Spleen (tissue), 7 donors: ENCODE measurements at regions not wholly inside any gene's neighbourhood (a gene's known extent, or its start where the extent isn't known, plus 50 kb on each side); places are given as distances from the start of the nearest gene placed in this dataset.

ENCODE experiments used
- POLR2A ChIP-seq, 3 donors: fragments of 450-650 bp; IDR thresholded peaks; one replicate each; pipeline ENCODE4 v1.5.1; 2017; ENCODE audit warnings: antibody characterized with exemption in 3 of 3, mild to moderate bottlenecking in 1 of 3
- TF ChIP-seq, protein P1 (sequence below), 11 experiments: fragments of 200-600 bp in 7 of 11; fragments of 450-650 bp in 4 of 11; sonication (generic) in 4 of 11; IDR thresholded peaks in 8 of 11; conservative IDR thresholded peaks in 3 of 11; 1 replicate in 7 of 11; 2 replicates in 4 of 11; pipeline versions ENCODE4 v1.4.0 to v1.8.0; 2016 to 2021; ENCODE audit warnings: antibody characterized with exemption in 11 of 11, inconsistent platforms in 4 of 11, mild to moderate bottlenecking in 1 of 11
- donor health status: DM: no; HTN: no; CAD: no; lungs with moderate emphysema.
- donor health status: DM: no; HTN: no; CAD: no.
- donor health status: DM: no; HTN: no; CAD: no.

DNA sequence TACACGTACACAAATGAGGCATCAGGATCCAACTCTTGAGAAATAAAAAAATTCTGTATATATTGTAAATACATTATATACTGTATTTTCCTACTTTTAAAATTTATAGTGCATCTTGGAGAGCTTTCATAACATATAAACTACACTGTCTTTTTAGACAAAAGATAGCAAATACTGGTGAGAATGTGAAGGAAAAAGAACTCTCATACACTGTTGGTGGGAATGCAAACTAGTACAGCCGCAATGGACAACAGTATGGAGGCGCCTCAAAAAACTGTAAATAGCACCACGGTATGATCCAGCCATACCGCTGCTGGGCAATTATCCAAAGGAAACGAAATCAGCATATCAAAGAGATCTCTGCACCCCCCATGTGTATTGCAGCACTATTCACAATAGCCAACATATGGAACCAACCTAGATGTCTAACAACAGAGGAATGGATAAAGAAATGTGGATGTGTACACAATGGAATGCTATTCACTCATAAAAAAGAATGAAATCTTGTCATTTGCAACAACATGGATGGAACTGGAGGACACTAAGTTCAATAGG is 292.4 kb downstream of the EFNB2 start:
- TF ChIP-seq, protein P1, sequence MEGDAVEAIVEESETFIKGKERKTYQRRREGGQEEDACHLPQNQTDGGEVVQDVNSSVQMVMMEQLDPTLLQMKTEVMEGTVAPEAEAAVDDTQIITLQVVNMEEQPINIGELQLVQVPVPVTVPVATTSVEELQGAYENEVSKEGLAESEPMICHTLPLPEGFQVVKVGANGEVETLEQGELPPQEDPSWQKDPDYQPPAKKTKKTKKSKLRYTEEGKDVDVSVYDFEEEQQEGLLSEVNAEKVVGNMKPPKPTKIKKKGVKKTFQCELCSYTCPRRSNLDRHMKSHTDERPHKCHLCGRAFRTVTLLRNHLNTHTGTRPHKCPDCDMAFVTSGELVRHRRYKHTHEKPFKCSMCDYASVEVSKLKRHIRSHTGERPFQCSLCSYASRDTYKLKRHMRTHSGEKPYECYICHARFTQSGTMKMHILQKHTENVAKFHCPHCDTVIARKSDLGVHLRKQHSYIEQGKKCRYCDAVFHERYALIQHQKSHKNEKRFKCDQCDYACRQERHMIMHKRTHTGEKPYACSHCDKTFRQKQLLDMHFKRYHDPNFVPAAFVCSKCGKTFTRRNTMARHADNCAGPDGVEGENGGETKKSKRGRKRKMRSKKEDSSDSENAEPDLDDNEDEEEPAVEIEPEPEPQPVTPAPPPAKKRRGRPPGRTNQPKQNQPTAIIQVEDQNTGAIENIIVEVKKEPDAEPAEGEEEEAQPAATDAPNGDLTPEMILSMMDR (IDR thresholded peaks at IDR 0.05 in 8 of 11, conservative IDR thresholded peaks at IDR 0.05 in 3 of 11) = no peak
- TF ChIP-seq POLR2A (IDR thresholded peaks at IDR 0.05) = no peak
